Kasumi-1 (cell line): ENCODE measurements at regions not wholly inside any gene's neighbourhood (a gene's known extent, or its start where the extent isn't known, plus 50 kb on each side); places are given as distances from the start of the nearest gene placed in this dataset.
"Not testable (repeated sequence)": the region's sequence is repeated elsewhere in the genome, so short reads cannot be mapped to it uniquely, and the experiment has no call there.

Experiments
- DNase-seq, 2 experiments: peaks; one replicate each; lab custom pipeline; 2025; lab: John Stamatoyannopoulos, UW

DNA sequence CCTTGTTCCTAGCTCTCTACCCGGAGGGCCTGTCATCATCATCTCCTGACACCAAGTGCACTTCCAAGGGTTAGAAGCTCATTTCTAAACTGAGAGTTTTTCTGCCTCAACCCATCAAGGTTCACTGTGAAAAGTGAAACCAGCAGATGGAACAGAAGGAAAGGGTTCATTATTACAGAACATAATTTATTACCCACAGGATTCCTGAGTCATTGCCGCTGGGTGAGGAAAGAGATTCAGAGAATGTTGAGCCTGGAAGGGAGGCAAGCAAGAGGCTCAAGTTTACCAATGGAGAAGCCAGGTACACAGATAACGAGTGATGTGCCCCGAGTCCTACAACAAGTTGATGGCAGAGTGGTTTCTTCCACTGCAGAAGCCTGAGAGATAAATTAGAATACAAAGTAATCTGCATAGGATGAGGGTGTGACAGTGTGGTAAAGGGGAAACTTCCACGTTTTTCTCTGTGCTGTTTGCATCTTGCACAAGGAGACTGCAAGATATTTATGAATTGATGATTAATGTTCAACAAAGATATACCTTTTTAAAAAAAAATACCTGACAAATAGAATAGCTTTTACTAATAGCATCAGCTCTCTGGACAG lies 80.5 kb upstream of the SETMAR start:
- DNase-seq: no peak

DNA sequence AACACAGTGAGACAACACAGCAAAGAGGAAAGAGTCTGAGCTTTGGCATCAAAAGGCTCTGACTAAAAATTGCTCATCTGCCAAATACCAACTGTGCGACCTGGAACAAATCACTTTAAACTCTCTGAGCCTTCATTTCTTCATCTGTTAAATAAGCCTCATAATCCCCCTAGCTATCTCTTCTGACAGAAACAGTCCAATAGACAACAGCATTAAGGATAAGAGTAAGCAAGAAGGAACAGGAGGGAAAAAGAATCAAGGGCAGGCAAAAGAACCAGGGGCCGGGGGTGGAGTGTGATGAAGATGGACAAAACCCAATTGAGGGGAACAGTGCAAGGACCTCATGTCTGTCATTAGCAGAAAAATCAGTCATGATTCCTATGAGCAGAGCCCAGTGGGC lies 79.4 kb upstream of the SETMAR start:
- DNase-seq: no peak

DNA sequence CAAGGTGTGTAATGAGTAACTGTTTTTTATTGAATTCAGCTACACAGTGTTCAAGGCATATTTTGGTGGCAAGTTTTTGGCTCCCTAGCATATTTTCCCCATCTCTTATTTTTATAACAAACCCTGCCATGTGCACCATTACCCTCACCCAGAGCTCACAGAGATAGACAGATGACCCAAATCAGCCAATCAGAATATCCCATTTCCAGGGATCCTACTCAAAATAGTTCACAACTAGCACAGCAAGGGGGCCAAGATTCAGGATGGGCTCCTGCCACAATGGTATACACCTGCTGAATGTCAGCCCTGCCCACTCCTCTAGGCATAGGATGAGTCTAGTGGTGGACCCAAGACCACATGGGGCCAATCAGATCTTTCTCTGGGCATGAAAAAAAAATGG lies 78.8 kb upstream of the SETMAR start:
- no peak for DNase-seq

DNA sequence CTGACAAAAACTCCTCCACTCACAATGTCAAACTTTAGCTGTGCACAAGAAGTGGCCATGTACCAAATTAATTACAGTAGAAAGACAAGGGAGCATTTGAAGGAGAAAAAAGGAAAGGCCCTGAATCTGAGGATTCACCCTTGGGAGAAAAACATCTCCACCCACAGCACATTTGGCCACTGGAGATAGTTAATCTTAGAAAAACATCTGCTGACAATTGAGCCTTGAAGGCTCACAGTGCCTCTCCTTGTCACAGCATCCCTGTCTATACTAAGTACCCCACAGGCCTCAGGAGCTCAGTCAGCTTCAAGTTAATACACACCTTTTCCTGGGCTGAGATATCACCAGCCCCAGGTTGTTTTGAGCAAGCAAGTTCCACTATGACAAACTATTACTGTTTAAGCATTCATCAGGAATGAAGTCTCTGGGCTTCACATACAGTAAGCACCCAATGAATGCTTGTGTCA lies 78.1 kb upstream of the SETMAR start:
- no peak for DNase-seq

DNA sequence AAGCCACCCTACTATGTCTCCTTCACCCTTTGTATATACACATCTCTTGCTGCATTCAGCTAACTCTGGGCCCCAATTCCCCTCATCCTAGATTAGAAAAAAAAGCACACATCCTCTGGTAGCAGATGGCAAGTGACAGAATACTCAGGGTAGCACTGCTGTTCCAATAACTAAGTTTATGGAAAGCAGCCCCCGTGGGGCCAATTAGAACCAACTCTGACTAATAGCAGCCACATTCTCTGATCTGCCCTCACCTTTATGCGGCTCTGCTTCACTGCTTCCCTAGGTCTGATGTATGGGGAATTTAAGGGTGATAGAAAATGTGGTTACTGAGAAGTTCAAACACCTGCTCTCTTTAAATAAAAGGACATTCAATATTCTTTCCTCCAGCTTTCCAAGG lies 74.9 kb upstream of the SETMAR start:
- DNase-seq: no peak

DNA sequence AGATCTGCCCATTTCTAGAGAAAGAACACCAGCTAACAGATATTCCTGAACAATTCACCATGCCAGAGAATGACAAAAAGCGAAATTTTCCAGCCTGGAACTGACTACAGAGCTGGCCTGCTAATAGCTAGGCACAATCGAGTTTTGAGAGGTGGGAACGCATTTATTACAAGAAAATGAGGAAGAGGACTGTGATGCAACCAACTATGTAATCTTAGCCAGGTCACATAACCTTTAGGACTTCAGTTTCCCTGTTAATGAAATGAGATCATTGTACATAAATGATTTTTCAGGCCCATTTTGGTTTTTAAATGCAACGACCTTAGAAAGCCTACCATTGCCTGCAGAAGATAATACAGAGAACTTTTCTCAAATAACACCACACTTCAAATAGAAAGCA lies 72.1 kb upstream of the SETMAR start:
- DNase-seq: no peak

DNA sequence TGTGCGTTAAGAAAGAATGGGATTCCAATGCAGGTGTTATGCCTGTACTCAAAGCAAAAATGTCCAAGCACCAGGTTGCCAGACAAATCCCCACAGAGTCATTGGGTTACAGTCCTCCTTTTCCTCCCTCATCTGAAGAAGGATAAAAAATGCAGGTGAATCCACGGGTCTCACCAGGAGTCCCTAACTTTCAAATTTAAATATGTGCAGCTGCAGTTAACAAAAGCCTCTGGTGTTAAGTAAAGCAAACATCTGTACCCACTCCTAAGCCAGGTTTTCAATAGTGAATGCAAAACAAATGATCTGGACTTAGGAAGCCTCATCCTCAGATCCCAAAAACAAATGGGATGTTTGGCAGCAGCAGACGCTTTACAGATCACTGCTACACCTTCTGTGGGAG lies 70.4 kb upstream of the SETMAR start:
- no peak for DNase-seq

DNA sequence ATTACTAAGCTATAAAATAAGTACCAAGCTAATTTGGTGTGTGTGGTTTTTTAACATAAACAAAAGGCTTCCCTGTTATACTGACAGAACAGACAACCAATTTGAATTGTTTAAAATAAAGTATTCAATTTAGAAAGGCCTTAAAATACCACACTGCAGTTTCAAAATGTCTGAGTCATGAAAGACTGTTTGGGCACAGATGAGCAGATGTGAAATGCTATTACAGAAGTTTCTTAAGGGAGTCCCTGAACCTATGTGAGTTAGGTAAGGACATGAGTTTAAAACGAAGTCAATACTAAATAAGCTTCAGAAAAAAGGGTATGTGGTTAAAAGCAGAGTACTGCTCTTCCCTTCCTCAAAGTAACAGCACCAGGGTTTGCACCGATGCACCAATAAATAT lies 69.7 kb upstream of the SETMAR start:
- DNase-seq: no peak

DNA sequence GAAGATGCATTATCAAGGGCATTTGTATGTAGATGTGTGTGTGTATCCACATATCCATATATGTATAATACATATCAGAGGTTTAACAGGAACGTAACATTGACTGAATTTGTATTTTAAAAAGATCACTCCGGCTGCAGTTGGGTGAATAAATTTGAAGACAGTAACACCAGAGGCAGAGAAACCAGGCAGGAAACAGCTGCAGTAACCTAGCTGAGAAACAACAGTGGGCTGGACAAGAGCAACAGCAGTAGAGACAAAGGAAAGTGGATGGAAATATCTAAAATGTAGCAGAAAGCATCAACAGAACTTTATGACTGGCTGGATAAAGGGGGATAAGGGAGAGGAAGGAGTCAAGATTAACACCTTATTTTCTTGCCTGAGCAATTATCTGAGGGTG lies 68.3 kb upstream of the SETMAR start:
- no peak for DNase-seq

DNA sequence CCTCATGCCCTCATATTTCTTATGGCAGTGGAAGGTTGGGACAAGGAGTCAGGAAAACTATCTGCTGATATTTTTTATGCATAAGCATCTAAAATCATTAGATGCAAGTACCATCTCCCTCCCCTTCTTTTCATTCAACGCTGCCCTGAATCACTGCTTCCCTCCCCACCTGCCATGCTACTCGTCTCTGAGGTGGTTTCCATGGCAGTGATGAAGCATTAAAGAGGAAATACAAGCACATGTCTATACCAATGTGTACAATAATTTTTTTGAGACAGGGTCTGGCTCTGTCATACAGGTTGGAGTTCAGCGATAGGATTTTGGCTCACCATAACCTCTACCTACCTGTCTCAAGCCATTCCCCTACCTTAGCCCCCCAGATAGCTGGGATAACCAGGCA lies 67.5 kb upstream of the SETMAR start:
- no peak for DNase-seq

DNA sequence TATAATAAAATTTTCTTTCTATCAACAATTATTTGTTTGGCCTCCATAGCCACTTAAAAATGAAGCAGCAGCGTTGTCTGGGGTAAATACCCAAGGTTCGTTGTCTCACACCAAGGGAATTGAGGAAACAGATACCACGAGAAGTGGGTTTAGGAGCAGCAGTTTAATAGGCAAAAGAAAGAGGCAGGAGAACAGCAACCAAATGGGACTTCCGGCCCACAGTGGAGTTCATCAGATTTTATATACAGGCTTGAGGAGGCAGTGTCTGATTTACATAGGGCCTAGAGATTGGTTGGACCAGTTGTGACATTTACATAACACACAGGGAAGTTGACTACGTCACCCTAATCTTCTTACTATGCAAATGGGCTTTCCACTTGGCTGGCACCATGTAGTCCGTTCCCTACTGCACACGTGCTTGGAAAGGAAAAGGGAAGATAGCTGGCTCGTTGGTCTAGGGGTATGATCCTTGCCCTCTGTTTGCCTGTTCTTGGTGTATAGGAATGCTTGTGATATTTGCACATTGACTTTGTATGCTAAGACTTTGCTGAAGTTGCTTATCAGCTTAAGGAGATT lies 61.5 kb upstream of the SETMAR start:
- DNase-seq: no peak

DNA sequence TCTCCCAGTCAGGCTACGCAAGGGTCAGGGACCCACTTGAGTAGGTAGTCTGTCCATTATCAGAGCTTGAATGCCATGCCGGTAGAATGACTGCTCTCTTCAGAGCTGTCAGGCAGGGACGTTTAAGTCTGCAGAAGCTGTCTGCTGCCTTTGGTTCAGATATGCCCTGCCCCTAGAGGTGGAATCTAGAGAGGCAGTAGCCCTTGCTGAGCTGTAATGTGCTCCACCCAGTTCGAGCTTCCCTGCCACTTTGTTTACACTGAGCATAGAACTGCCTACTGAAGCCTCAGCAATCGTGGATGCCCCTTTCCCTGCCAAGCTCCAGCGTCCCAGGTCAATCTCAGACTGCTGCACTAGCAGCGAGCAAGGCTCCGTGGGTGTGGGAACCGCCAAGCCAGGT lies 57.5 kb upstream of the SETMAR start:
- DNase-seq: no peak

DNA sequence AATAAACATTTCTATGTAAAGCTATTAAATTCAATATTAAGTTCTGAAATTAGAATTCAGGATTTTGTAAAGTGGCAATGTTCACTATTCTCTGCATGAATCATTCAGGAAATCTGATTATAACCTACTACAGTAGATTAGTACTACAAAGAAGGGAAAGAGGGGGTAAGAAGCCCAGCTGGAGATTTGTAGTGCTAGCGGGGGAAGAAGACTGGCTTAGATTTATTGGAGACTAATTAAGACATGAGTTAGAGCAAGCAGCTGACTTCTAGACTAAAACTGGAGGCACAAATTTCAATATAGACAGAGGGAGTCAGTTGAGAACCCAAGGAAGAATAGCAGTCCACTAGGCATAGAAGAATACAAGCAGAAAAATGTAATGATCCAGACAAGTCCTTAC lies 55.8 kb upstream of the SETMAR start:
- DNase-seq: no peak

DNA sequence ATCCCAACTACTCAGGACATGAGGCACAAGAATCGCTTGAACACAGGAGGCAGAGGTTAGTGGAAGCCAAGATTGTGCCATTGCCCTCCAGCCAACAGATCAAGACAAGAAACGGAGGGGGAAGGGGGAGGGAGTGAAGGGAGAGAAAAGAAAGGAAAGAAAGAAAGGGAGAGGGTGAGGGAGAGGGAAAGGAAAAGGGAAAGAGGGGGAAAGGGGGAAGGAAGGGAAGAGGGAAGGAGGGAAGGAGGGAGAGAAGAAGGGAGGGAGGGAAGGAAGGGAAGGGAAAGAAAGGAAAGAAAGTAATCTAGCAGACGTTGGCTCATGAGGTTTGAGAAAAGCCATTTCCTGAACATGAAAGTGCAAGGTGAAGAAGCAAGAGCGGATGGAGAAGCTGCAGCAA lies 53.1 kb upstream of the SETMAR start:
- no peak for DNase-seq

DNA sequence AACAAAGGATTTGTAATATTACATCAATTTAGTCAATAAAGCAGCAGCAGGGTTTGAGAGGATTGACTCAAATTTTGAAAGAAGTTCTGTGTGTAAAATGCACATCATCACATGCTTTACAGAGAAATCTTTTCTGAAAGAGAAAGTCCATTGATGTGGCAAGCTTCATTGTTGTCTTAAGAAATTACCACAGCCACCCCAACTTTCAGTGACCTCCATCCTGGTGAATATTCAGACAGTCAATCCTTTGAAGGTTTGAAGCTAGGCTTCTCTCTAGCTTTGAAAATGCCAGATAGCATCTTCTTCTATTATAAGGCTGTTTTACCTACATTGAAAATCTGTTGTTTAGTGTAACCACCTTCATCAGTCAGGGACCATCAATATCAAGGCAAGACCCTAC lies 51.8 kb upstream of the SETMAR start:
- DNase-seq: no peak

DNA sequence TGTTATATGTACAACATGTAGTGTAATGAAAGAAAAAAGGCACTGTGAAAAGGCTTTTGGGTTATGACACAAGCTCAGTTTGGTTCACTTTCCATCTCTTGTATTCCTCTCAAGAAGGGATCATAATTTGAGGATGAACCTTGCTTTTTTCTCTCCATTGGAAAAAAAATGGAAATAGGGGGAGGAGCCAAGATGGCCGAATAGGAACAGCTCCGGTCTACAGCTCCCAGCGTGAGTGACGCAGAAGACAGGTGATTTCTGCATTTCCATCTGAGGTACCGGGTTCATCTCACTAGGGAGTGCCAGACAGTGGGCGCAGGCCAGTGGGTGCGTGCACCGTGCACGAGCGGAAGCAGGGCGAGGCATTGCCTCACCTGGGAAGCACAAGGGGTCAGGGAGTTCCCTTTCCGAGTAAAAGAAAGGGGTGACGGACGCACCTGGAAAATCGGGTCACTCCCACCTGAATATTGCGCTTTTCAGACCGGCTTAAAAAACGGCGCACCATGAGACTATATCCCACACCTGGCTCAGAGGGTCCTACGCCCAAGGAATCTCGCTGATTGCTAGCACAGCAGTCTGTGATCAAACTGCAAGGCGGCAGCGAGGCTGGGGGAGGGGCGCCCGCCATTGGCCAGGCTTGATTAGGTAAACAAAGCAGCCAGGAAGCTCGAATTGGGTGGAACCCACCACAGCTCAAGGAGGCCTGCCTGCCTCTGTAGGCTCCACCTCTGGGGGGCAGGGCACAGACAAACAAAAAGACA lies 49.9 kb upstream of the SETMAR start:
- DNase-seq: not testable (repeated sequence)
